ENCODE measurements at regions not wholly inside any gene's neighbourhood (a gene's known extent, or its start where the extent isn't known, plus 50 kb on each side); places are given as distances from the start of the nearest gene placed in this dataset.

DNA sequence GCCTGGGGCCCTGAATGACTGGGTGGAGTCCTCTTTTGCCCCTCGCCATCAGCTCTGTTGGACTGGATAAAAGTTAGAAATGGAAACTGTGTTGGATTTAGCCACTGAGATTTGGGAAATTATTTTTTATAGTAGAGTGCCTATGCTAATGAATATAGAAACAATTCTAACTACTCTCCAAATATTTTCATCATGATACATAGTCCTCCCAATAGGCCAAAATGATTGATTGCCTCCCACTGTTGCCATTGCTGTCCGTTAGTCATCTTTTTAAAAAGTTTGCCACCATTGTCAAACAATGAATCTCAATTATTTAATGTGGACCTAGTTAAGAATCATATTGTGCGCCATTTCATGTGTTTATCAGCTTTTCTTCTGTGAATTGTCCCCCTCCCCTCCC, 417.0 kb downstream of the GALR1 start:
- H3K36me3 ChIP-seq (ENCODE audit: control insufficient read depth in 2 of 2, insufficient read depth in 2 of 2, low read length in 1 of 2): no peaks in the 10 kb centered on the region
- H3K4me1 ChIP-seq (ENCODE audit: control insufficient read depth in 2 of 2, insufficient read depth in 2 of 2, low read length in 2 of 2): no peaks in the 10 kb centered on the region
- 93% methylated on average over 3 of the region's 3 CpGs for WGBS
- no peaks in the 10 kb centered on the region for H3K9me3 ChIP-seq (ENCODE audit: control insufficient read depth in 2 of 2, insufficient read depth in 1 of 2, low read length in 1 of 2)
- no peak overlapping the region for H3K27ac ChIP-seq (ENCODE audit: low read depth in 1 of 2, low read length in 1 of 2)
- DNase-seq (ENCODE audit: low read depth in 6 of 9, low spot score in 9 of 9): no peak
- H3K4me3 ChIP-seq (ENCODE audit: low read length in 2 of 2): no peak overlapping the region
- H3K27me3 ChIP-seq (ENCODE audit: control insufficient read depth in 2 of 2, insufficient read depth in 1 of 2, low read length in 1 of 2): no peaks in the 10 kb centered on the region

DNA sequence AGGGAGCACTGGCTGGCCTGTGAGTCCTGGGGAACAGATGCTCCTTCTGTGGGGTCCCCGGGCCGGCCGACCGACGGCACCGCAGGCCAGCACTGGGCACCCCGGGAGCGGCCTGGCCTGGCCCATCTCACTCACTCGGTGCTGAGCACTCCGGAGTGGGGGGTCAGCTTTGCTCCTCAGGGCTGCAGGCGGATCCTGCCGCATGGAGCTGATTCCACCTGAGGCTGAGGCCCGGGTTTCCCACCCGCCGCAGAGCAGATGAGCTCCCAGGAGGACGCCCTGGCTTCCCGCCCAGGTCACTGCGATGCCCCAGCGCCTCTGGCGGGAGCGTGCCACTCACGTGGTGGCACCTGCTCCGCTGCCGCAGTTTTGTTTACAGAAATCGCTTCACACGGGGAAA, 418.6 kb downstream of the GALR1 start:
- WGBS: 95% methylated on average over 26 of the region's 26 CpGs

DNA sequence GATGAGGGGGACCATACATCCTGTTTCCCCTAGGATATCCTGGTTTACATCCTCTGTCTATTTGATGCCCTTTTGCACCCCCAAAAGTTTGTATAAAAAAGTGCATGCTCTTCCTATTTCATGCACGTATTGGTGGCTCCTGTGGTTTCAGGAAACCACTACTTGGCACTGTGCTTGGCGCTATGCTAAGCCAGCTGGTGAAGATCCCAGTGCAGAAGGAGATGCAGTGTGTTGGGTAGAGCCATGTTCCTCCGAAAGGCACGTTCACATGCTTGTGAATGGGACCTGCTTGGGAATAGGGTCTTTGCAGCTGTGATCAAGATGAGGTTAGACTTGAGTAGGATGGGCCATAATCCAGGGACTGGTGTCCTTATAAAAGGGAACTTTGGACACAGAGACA, 419.7 kb downstream of the GALR1 start:
- Histone ChIP-seq H3K27ac (ENCODE audit: low read depth in 1 of 2, low read length in 1 of 2) (no peak overlapping the region), H3K27me3 (ENCODE audit: control insufficient read depth in 2 of 2, insufficient read depth in 1 of 2, low read length in 1 of 2) (no peaks in the 10 kb centered on the region), H3K4me3 (ENCODE audit: low read length in 2 of 2) (no peak overlapping the region), H3K4me1 (ENCODE audit: control insufficient read depth in 2 of 2, insufficient read depth in 2 of 2, low read length in 2 of 2) (no peaks in the 10 kb centered on the region), H3K9me3 (ENCODE audit: control insufficient read depth in 2 of 2, insufficient read depth in 1 of 2, low read length in 1 of 2) (no peaks in the 10 kb centered on the region), H3K36me3 (ENCODE audit: control insufficient read depth in 2 of 2, insufficient read depth in 2 of 2, low read length in 1 of 2) (no peaks in the 10 kb centered on the region)
- DNase-seq (ENCODE audit: low read depth in 6 of 9, low spot score in 9 of 9): no peak
- WGBS: 44% methylated on average over 4 of the region's 4 CpGs

More for the DNA sequence above, 418.6 kb downstream of the GALR1 start:
- Histone ChIP-seq H3K4me1 (ENCODE audit: control insufficient read depth in 2 of 2, insufficient read depth in 2 of 2, low read length in 2 of 2) (no peaks in the 10 kb centered on the region), H3K9me3 (ENCODE audit: control insufficient read depth in 2 of 2, insufficient read depth in 1 of 2, low read length in 1 of 2) (no peaks in the 10 kb centered on the region), H3K36me3 (ENCODE audit: control insufficient read depth in 2 of 2, insufficient read depth in 2 of 2, low read length in 1 of 2) (no peaks in the 10 kb centered on the region), H3K4me3 (ENCODE audit: low read length in 2 of 2) (no peak overlapping the region), H3K27ac (ENCODE audit: low read depth in 1 of 2, low read length in 1 of 2) (no peak overlapping the region), H3K27me3 (ENCODE audit: control insufficient read depth in 2 of 2, insufficient read depth in 1 of 2, low read length in 1 of 2) (no peaks in the 10 kb centered on the region)
- DNase-seq (ENCODE audit: low read depth in 6 of 9, low spot score in 9 of 9): no peak

DNA sequence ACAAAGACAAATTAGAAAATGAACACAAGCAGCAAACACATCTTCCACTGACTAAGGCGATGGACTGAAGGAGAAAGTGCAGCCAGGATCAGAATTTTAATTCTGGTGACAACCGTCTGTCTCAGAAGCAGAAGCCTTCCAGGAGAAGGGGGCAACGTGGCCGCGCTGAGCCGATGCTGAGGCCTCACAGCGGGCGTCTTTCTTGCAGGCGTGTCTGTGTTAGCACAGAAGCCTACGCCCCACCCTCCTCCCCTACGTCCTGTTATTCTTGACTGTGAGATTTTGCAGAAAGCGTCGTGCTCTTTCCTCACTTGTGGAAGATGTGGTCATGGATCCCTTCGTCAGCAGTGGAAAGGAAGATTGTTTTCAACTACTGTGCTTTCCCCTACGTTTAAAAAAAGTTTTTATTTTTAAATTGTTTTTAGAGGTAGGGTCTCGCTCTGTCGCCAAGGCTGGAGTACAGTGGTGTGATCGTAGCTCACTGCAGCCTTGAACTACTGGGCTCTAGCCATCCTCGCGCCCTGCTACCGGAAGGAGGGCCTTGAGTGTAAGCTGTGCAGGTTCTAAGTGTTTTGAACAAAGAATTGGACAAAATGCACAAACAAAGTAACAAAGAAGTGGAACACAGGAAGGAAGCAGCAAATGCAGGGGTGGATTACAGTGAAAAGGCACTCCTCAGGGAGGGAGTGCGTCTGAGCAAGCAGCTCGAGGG, 422.0 kb downstream of the GALR1 start:
- H3K4me3 ChIP-seq (ENCODE audit: low read length in 2 of 2): no peak overlapping the region
- no peaks in the 10 kb centered on the region for H3K4me1 ChIP-seq (ENCODE audit: control insufficient read depth in 2 of 2, insufficient read depth in 2 of 2, low read length in 2 of 2)
- H3K9me3 ChIP-seq (ENCODE audit: control insufficient read depth in 2 of 2, insufficient read depth in 1 of 2, low read length in 1 of 2): no peaks in the 10 kb centered on the region
- H3K27ac ChIP-seq (ENCODE audit: low read depth in 1 of 2, low read length in 1 of 2): no peak overlapping the region
- no peak for DNase-seq (ENCODE audit: low read depth in 6 of 9, low spot score in 9 of 9)
- no peaks in the 10 kb centered on the region for H3K36me3 ChIP-seq (ENCODE audit: control insufficient read depth in 2 of 2, insufficient read depth in 2 of 2, low read length in 1 of 2)
- 35% methylated on average over 23 of the region's 23 CpGs for whole genome bisulfite sequencing
- H3K27me3 ChIP-seq (ENCODE audit: control insufficient read depth in 2 of 2, insufficient read depth in 1 of 2, low read length in 1 of 2): no peaks in the 10 kb centered on the region

DNA sequence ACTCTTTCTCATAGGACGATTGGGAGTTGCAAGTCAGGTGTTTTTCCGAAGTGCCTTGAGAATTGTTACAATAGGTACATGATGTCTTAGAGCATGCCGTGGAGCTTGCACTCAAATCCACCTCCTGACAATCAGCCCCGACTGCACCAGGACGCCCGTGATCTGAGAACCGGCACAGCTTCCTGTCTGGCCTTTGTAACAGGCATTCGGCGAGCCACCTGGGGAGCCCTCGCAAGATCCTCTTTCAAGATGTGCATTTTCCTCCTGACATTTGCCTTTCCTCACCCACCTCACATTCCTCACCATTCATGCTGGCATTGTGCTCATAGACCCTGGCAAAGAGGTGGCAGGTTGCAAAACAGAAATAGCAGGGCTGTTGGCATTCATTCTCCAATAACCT, 427.3 kb downstream of the GALR1 start:
- no peaks in the 10 kb centered on the region for H3K9me3 ChIP-seq (ENCODE audit: control insufficient read depth in 2 of 2, insufficient read depth in 1 of 2, low read length in 1 of 2)

DNA sequence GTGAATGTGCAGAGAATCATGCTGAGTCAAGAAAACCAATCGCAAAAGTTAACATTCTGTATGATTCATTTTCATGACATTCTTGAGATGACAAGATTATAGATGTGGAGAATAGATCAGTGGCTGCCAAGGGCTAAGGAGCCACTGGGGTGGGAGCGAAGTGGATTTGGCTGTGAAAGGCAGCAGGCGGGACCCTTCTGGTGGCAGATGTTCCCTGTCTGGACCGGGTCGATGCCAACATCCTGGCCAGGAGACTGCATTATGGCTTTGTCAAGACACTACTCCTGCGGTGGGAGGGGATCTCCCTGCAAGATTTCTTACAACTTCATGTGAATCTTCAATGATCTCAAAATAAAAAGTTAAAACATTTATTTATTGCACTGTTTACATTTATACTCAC, 427.9 kb downstream of the GALR1 start:
- no peaks in the 10 kb centered on the region for H3K4me1 ChIP-seq (ENCODE audit: control insufficient read depth in 2 of 2, insufficient read depth in 2 of 2, low read length in 2 of 2)
- no peaks in the 10 kb centered on the region for H3K36me3 ChIP-seq (ENCODE audit: control insufficient read depth in 2 of 2, insufficient read depth in 2 of 2, low read length in 1 of 2)
- no peaks in the 10 kb centered on the region for H3K27me3 ChIP-seq (ENCODE audit: control insufficient read depth in 2 of 2, insufficient read depth in 1 of 2, low read length in 1 of 2)
- 94% methylated on average over 6 of the region's 6 CpGs for WGBS
- H3K9me3 ChIP-seq (ENCODE audit: control insufficient read depth in 2 of 2, insufficient read depth in 1 of 2, low read length in 1 of 2): no peaks in the 10 kb centered on the region
- H3K27ac ChIP-seq (ENCODE audit: low read depth in 1 of 2, low read length in 1 of 2): no peak overlapping the region
- no peak for DNase-seq (ENCODE audit: low read depth in 6 of 9, low spot score in 9 of 9)
- H3K4me3 ChIP-seq (ENCODE audit: low read length in 2 of 2): no peak overlapping the region

More for the DNA sequence above, 427.3 kb downstream of the GALR1 start:
- WGBS: 16% methylated on average over 10 of the region's 10 CpGs
- H3K36me3 ChIP-seq (ENCODE audit: control insufficient read depth in 2 of 2, insufficient read depth in 2 of 2, low read length in 1 of 2): no peaks in the 10 kb centered on the region
- H3K4me3 ChIP-seq (ENCODE audit: low read length in 2 of 2): no peak overlapping the region
- no peak for DNase-seq (ENCODE audit: low read depth in 6 of 9, low spot score in 9 of 9)
- H3K4me1 ChIP-seq (ENCODE audit: control insufficient read depth in 2 of 2, insufficient read depth in 2 of 2, low read length in 2 of 2): no peaks in the 10 kb centered on the region
- no peaks in the 10 kb centered on the region for H3K27me3 ChIP-seq (ENCODE audit: control insufficient read depth in 2 of 2, insufficient read depth in 1 of 2, low read length in 1 of 2)
- H3K27ac ChIP-seq (ENCODE audit: low read depth in 1 of 2, low read length in 1 of 2): no peak overlapping the region

DNA sequence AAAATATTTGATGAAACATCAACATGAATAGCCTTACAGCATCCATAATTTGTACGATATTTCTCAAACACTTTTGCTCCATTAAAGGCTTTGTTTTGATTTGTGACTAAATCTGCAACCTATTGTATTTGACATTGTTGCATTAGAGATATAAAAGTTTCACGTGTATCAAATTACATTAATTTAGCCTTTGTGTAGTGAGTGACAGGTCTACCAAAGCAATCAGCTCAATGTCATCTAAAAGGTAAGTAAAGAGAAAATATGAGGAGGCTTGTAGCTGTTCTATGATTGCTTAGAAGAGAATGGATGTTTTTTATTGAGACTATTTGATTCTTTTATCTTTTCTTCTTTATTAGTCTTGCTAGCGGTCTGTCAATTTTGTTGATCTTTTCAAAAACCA, 430.2 kb downstream of the GALR1 start:
- H3K27ac ChIP-seq (ENCODE audit: low read depth in 1 of 2, low read length in 1 of 2): no peak overlapping the region
- H3K9me3 ChIP-seq (ENCODE audit: control insufficient read depth in 2 of 2, insufficient read depth in 1 of 2, low read length in 1 of 2): peaks cover 0 to 1% of the 10 kb centered on the region in 2 donors
- H3K36me3 ChIP-seq (ENCODE audit: control insufficient read depth in 2 of 2, insufficient read depth in 2 of 2, low read length in 1 of 2): no peaks in the 10 kb centered on the region
- H3K4me3 ChIP-seq (ENCODE audit: low read length in 2 of 2): no peak overlapping the region
- 95% methylated on average over 3 of the region's 3 CpGs for WGBS
- no peaks in the 10 kb centered on the region for H3K27me3 ChIP-seq (ENCODE audit: control insufficient read depth in 2 of 2, insufficient read depth in 1 of 2, low read length in 1 of 2)
- DNase-seq (ENCODE audit: low read depth in 6 of 9, low spot score in 9 of 9): no peak
- no peaks in the 10 kb centered on the region for H3K4me1 ChIP-seq (ENCODE audit: control insufficient read depth in 2 of 2, insufficient read depth in 2 of 2, low read length in 2 of 2)

DNA sequence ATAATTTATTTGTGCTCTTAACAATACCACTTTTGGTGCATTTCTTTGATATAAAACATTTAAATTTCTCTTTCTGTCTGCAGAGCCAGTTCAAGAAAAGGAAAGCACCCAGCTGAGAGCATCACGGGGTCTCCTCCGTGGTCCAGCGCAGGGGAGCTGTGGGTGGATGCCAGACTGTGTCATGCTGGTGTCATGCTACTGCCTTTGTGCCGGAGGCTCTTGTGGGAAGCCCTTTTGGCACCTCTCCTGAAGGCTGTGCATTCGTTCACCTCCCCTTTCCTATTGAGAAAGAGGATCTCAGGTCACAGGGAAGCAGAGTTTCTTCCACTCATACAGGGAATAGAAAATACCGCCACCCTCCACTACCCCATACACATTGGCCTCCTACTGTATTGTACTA, 450.4 kb downstream of the GALR1 start:
- Histone ChIP-seq H3K9me3 (ENCODE audit: control insufficient read depth in 2 of 2, insufficient read depth in 1 of 2, low read length in 1 of 2) (no peaks in the 10 kb centered on the region), H3K27ac (ENCODE audit: low read depth in 1 of 2, low read length in 1 of 2) (no peak overlapping the region), H3K4me1 (ENCODE audit: control insufficient read depth in 2 of 2, insufficient read depth in 2 of 2, low read length in 2 of 2) (no peaks in the 10 kb centered on the region), H3K36me3 (ENCODE audit: control insufficient read depth in 2 of 2, insufficient read depth in 2 of 2, low read length in 1 of 2) (no peaks in the 10 kb centered on the region), H3K27me3 (ENCODE audit: control insufficient read depth in 2 of 2, insufficient read depth in 1 of 2, low read length in 1 of 2) (no peaks in the 10 kb centered on the region), H3K4me3 (ENCODE audit: low read length in 2 of 2) (no peak overlapping the region)
- no peak for DNase-seq (ENCODE audit: low read depth in 6 of 9, low spot score in 9 of 9)
- WGBS: 84% methylated on average over 6 of the region's 6 CpGs

DNA sequence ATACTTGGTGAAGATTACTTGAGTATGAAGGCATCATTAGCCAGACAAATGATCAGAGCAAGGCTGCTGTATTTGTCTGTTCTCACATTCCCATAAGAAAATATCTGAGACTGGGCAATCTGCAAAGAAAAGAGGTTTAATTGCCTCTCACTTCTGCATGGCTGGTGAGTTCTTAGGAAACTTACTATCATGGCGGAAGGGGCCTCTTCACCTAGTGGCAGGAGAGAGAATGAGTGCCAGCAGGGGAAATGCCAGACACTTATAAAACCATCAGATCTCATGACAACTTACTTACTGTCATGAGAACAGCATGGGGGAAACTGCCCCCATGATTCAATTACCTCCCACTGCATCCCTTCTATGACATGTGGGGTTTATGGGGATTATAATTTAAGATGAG, 452.3 kb downstream of the GALR1 start:
- H3K9me3 ChIP-seq (ENCODE audit: control insufficient read depth in 2 of 2, insufficient read depth in 1 of 2, low read length in 1 of 2): no peaks in the 10 kb centered on the region

More for the DNA sequence above, 452.3 kb downstream of the GALR1 start:
- no peak overlapping the region for H3K27ac ChIP-seq (ENCODE audit: low read depth in 1 of 2, low read length in 1 of 2)
- H3K36me3 ChIP-seq (ENCODE audit: control insufficient read depth in 2 of 2, insufficient read depth in 2 of 2, low read length in 1 of 2): no peaks in the 10 kb centered on the region
- H3K4me3 ChIP-seq (ENCODE audit: low read length in 2 of 2): no peak overlapping the region
- WGBS: 90% methylated on average over 1 of the region's 1 CpG
- DNase-seq (ENCODE audit: low read depth in 6 of 9, low spot score in 9 of 9): no peak
- H3K27me3 ChIP-seq (ENCODE audit: control insufficient read depth in 2 of 2, insufficient read depth in 1 of 2, low read length in 1 of 2): no peaks in the 10 kb centered on the region
- no peaks in the 10 kb centered on the region for H3K4me1 ChIP-seq (ENCODE audit: control insufficient read depth in 2 of 2, insufficient read depth in 2 of 2, low read length in 2 of 2)

Data from thymus (tissue), 11 donors.